Coronary artery (tissue), 2 donors: ENCODE measurements at regions not wholly inside any gene's neighbourhood (a gene's known extent, or its start where the extent isn't known, plus 50 kb on each side); places are given as distances from the start of the nearest gene placed in this dataset.

Source experiments
- DNase-seq: peaks from one replicate; pipeline ENCODE4 v3.0.0-alpha.2; 2017; ENCODE audit warnings: low spot score
- H3K27ac ChIP-seq, 2 donors: fragments of 200-600 bp; sonication (generic); one replicate each; pipeline ENCODE4 v1.5.1; 2016 to 2019
- H3K4me3 ChIP-seq: fragments of 200-600 bp; sonication (generic); 2 replicates; pipeline ENCODE4 v1.5.1; 2016; ENCODE audit warnings: mild to moderate bottlenecking, moderate library complexity
- TF ChIP-seq, protein P1 (sequence below): fragments of 200-600 bp; sonication (generic); IDR thresholded peaks from one replicate; pipeline ENCODE4 v1.5.1; 2019; ENCODE audit warnings: antibody characterized with exemption

DNA sequence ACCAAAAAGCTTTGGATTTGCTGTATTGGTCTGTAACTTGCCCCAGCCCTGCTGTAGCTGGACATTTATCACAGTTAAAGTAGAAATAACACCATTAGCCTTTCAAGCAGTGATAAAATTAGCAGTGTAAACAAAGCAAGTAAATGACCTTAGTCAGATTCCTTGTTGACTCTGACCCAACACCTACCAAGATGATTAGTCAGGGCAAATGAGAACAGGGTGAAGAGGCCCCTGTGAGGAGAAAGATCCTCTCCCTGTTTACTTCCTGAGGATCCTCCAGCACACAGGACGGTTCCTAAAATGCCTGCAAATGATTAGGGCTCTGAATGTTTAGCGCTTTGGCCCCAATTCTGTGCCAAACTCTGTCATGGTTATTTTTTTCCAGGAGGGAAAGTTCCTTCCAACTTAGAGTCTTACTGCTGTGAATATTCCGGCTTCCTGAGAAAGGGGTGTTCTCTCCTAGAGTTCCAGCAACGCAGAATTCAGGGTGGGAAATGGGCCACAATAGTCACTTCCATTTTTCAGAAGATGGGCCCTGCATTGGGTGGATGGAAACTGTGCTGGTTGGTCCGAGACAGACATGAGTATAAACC is 259.0 kb upstream of the MYOCD start:
- DNase-seq, result no peak
- Histone ChIP-seq H3K27ac (peak overlapping the region in 1 of 2 donors; percentile 42), H3K4me3 (no peak overlapping the region)
- TF ChIP-seq, protein P1, sequence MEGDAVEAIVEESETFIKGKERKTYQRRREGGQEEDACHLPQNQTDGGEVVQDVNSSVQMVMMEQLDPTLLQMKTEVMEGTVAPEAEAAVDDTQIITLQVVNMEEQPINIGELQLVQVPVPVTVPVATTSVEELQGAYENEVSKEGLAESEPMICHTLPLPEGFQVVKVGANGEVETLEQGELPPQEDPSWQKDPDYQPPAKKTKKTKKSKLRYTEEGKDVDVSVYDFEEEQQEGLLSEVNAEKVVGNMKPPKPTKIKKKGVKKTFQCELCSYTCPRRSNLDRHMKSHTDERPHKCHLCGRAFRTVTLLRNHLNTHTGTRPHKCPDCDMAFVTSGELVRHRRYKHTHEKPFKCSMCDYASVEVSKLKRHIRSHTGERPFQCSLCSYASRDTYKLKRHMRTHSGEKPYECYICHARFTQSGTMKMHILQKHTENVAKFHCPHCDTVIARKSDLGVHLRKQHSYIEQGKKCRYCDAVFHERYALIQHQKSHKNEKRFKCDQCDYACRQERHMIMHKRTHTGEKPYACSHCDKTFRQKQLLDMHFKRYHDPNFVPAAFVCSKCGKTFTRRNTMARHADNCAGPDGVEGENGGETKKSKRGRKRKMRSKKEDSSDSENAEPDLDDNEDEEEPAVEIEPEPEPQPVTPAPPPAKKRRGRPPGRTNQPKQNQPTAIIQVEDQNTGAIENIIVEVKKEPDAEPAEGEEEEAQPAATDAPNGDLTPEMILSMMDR, result no peak

DNA sequence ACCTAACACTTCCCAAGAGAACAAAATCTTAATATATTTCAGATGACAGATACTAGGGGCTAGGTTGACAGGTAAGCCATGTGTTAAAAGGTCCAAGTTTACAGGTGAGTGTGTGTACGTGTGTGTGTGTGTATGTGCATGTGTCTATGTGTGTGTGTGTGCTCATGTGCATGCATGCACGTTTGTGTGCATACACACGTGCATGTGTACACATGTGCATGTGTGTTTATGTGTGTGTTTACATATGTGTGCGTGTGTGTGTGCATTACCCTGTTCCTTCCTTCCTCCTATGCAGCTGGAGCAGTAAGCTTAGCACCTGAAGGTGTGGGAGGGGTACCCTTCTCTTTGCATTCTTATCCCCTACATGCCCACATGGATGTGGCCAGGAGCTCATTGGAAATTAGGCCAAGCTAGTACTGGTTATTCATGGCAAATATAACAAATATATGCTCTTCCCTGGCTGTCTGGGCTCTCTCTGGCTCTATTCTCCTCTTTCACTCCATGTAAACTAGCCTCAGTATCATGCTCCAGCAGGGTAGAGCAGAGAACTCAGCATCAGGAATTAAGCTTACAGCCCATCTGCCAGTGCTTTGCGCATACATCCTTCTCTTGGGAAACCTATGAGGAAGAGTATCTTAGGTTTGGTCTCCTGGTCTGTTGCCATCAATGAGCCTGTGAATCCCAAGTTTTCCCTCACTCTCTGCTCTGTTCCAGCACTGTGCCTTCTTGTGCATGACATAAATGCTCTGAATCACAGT is 258.0 kb upstream of the MYOCD start:
- DNase-seq, result no peak
- Histone ChIP-seq H3K4me3 (no peak overlapping the region), H3K27ac (no peak overlapping the region)
- TF ChIP-seq, protein P1, result no peak

DNA sequence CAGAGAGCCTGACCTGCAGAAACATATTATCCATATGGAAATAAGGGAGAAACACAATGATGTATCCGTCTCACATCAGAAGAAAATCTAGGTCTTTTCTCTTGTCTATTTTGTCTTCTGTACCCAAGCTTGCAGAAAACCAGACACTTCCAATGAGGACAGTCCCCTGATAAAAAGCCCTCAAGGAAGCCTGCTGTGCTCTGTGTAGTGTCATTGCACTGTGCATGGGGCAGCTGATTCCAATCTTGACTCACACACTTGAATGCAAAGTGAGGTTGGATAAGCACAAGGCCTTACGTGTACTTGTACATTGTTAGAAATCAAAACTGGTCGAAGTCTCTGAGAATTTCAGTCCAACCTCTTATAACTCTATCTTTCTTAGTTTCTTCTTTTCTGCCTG is 256.6 kb upstream of the MYOCD start:
- Histone ChIP-seq H3K4me3 (no peak overlapping the region), H3K27ac (no peak overlapping the region)
- DNase-seq, result no peak
- TF ChIP-seq, protein P1, result no peak

GRCh38 chr17:12410717-12411116 is 255.0 kb upstream of the MYOCD start:
- no peak for DNase-seq
- TF ChIP-seq, protein P1, result no peak
- no peak overlapping the region for H3K27ac ChIP-seq
- no peak overlapping the region for H3K4me3 ChIP-seq

DNA sequence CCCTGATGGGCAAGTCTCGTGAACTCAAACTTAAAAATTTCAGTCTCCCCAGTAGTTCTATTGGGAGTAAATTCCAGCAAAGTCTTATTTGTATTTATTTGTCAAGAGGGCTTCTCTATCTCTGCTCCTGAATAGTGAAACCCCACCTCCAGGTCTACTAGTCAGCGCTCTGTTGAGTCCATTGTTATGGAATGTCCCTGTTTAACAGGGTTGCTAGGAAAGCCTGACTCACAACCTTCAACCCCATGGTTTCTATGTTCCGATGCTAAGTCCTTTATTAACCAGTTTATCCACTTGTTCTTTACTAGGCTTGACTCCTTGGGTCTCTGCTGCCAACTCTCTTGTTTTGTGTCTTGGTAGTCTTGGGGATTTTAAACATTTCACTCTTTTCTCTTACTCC is 250.7 kb upstream of the MYOCD start:
- Histone ChIP-seq H3K4me3 (no peak overlapping the region), H3K27ac (no peak overlapping the region)
- TF ChIP-seq, protein P1, result no peak
- no peak for DNase-seq

DNA sequence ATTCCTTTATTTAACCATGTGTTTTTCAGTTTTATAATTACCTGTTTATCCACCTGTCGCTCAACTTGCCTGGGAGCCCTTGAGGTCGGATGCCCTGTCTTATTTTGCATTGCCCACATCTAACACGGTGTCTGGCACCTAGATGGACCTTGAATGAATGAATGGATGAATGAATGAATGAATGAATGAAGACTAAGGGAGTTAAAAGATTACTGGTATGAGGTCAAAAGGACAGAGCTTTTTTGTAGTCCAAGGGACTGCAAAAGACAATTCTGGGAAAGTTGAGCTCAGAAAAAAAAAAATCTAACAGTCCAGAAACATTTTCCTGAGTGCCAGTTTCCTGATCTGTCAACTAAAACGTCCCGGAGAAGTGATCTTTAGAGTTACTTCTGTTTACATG is 244.6 kb upstream of the MYOCD start:
- DNase-seq, result no peak
- Histone ChIP-seq H3K27ac (no peak overlapping the region), H3K4me3 (no peak overlapping the region)
- TF ChIP-seq, protein P1, result no peak

- Histone ChIP-seq H3K27ac (no peak overlapping the region), H3K4me3 (no peak overlapping the region)
- TF ChIP-seq, protein P1, result no peak
- DNase-seq, result no peak
Measured at GRCh38 chr17:12421646-12422306, 243.9 kb upstream of the MYOCD start.
